SK-N-SH (cell line): ENCODE measurements at regions not wholly inside any gene's neighbourhood (a gene's known extent, or its start where the extent isn't known, plus 50 kb on each side); places are given as distances from the start of the nearest gene placed in this dataset.

Source experiments
- EP300 ChIP-seq, 2 experiments: IDR thresholded peaks; 2 replicates each; pipeline versions ENCODE4 v1.4.0 to v1.6.1; 2012; ENCODE audit warnings: borderline replicate concordance in 1 of 2, low read depth in 1 of 2, low read length in 1 of 2
- YY1 ChIP-seq: IDR thresholded peaks from 2 replicates; pipeline ENCODE4 v1.4.0; 2012; ENCODE audit warnings: low read depth, mild to moderate bottlenecking
- TF ChIP-seq, protein P1 (sequence below): fragments of 200-600 bp; sonication (generic); IDR thresholded peaks from 2 replicates; pipeline ENCODE4 v1.6.1; 2017; ENCODE audit warnings: antibody characterized with exemption, mild to moderate bottlenecking, moderate library complexity

DNA sequence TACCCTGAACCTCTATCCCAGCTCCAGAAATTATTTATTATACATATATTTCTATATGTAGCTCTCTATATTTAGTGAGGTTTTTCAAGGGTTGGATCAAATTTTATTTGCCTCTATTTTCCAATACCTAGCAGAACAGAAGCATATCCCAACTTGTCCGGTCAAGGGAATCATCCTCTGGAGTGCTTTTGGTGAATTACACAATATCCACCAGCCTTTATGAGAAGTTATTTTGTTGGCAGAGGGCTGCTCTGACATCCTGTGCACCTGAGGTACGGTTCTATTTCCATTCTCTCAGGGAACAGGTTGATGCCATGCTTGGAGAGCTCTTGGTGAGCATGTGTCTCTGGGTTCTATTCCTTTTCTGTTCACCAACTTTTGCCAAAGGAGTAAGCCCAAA, 1056.4 kb downstream of the GALC start:
- TF ChIP-seq EP300 (IDR thresholded peaks at IDR 0.05; ENCODE audit: borderline replicate concordance in 1 of 2, low read depth in 1 of 2, low read length in 1 of 2) (no peak), YY1 (no peak)
- TF ChIP-seq, protein P1, sequence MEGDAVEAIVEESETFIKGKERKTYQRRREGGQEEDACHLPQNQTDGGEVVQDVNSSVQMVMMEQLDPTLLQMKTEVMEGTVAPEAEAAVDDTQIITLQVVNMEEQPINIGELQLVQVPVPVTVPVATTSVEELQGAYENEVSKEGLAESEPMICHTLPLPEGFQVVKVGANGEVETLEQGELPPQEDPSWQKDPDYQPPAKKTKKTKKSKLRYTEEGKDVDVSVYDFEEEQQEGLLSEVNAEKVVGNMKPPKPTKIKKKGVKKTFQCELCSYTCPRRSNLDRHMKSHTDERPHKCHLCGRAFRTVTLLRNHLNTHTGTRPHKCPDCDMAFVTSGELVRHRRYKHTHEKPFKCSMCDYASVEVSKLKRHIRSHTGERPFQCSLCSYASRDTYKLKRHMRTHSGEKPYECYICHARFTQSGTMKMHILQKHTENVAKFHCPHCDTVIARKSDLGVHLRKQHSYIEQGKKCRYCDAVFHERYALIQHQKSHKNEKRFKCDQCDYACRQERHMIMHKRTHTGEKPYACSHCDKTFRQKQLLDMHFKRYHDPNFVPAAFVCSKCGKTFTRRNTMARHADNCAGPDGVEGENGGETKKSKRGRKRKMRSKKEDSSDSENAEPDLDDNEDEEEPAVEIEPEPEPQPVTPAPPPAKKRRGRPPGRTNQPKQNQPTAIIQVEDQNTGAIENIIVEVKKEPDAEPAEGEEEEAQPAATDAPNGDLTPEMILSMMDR, result no peak
